Ovary (tissue), 7 donors: ENCODE measurements at regions not wholly inside any gene's neighbourhood (a gene's known extent, or its start where the extent isn't known, plus 50 kb on each side); places are given as distances from the start of the nearest gene placed in this dataset.

Experiments
- DNase-seq, 5 donors: peaks; one replicate each; pipeline ENCODE4 v3.0.0-alpha.2; 2019 to 2020
- H3K27ac ChIP-seq, 2 donors: fragments of 200-600 bp; one replicate each; pipeline versions ENCODE4 v1.5.1 to v1.8.0; 2019 to 2022
- H3K27me3 ChIP-seq: fragments of 200-600 bp; one replicate; pipeline ENCODE4 v1.8.0; 2022
- H3K36me3 ChIP-seq: fragments of 200-600 bp; sonication (generic); one replicate; pipeline ENCODE4 v1.5.1; 2019
- H3K4me1 ChIP-seq: one replicate; pipeline ENCODE4 v1.8.1; 2013; ENCODE audit warnings: mild to moderate bottlenecking, moderate library complexity; ENCODE audit not compliant: insufficient read depth
- H3K4me3 ChIP-seq: fragments of 200-600 bp; sonication (generic); one replicate; pipeline ENCODE4 v1.5.1; 2017
- H3K9me3 ChIP-seq, 2 donors: fragments of 200-600 bp in 1 of 2; sonication (generic) in 1 of 2; one replicate each; pipeline versions ENCODE4 v1.5.1 to v1.8.1; 2013 to 2019; ENCODE audit warnings: mild to moderate bottlenecking in 1 of 2, moderate library complexity in 1 of 2
- CTCF ChIP-seq, 3 donors: fragments of 450-650 bp in 2 of 3; fragments of 200-600 bp in 1 of 3; IDR thresholded peaks; one replicate each; pipeline versions ENCODE4 v1.5.1 to v1.8.0; 2016 to 2022; ENCODE audit warnings: antibody characterized with exemption in 3 of 3, mild to moderate bottlenecking in 1 of 3
- EP300 ChIP-seq: sonication (generic); formaldehyde crosslinking; IDR thresholded peaks from one replicate; pipeline ENCODE4 v1.6.1; 2017; ENCODE audit warnings: antibody characterized with exemption
- POLR2A ChIP-seq: fragments of 450-650 bp; IDR thresholded peaks from one replicate; pipeline ENCODE4 v1.6.1; 2017; ENCODE audit warnings: antibody characterized with exemption, mild to moderate bottlenecking, moderate library complexity
- WGBS, 3 donors: extraction: QIAGEN DNeasy Blood & Tissue Kit in 1 of 3; methylation state at CpG; one replicate each; pipeline versions ENCODE4 v1.1.5 to v1.1.7; 2013 to 2017; 5-methylcytosine and 5-hydroxymethylcytosine counted together
- intact Hi-C, 4 donors: fragments of 100-400 bp; cut with DNase I; formaldehyde crosslinking; loops; one replicate each; pipeline versions ENCODE4 v1.11.0 to v1.15.1; 2022 to 2023
- donor health status: DM: no; HTN: no; CAD: no; lungs with moderate emphysema.
- donor health status: DM: no; HTN: no; CAD: no.
- donor health status: Bipolar disorder and iron deficiency.
- donor health status: DM: no; HTN: no; CAD: no.
- donor health status: DM: yes; HTN: yes; CAD: no.

- intact Hi-C loops: no loop called here
- Histone ChIP-seq H3K27ac (no peak overlapping the region), H3K4me3 (peak overlapping the region; percentile 17), H3K36me3 (no peaks in the 10 kb centered on the region), H3K27me3 (no peaks in the 10 kb centered on the region), H3K9me3 (no peaks in the 10 kb centered on the region), H3K4me1 (peaks cover 1% of the 10 kb centered on the region)
- TF ChIP-seq POLR2A (no peak), EP300 (no peak), CTCF (IDR thresholded peaks at IDR 0.05) (no peak)
- DNase-seq: no peak
- 14 to 17% (median 15%) methylated on average over 5 of the region's 5 CpGs for WGBS, 3 donors
Measured at GRCh38 chr1:198937231-198938031, 298.6 kb downstream of the PTPRC start.

- Histone ChIP-seq H3K9me3 (no peaks in the 10 kb centered on the region), H3K4me3 (no peak overlapping the region), H3K27me3 (no peaks in the 10 kb centered on the region), H3K4me1 (peaks cover 1% of the 10 kb centered on the region), H3K36me3 (no peaks in the 10 kb centered on the region), H3K27ac (no peak overlapping the region)
- no peak for TF ChIP-seq EP300
- no peak for TF ChIP-seq POLR2A
- DNase-seq: no peak
- intact Hi-C loops: no loop called here
- 94 to 95% (median 95%) methylated on average over 3 of the region's 3 CpGs for WGBS, 3 donors
Measured at GRCh38 chr1:198939286-198939685, 300.4 kb downstream of the PTPRC start.

- H3K4me1 ChIP-seq: peaks cover 1% of the 10 kb centered on the region
- 91 to 98% (median 97%) methylated on average over 5 of the region's 5 CpGs for WGBS, 3 donors
- DNase-seq: no peak
- H3K4me3 ChIP-seq: no peak overlapping the region
- no peak overlapping the region for H3K27ac ChIP-seq
- H3K9me3 ChIP-seq: no peaks in the 10 kb centered on the region
- no peaks in the 10 kb centered on the region for H3K27me3 ChIP-seq
- TF ChIP-seq CTCF (IDR thresholded peaks at IDR 0.05) (no peak), EP300 (no peak), POLR2A (no peak)
- H3K36me3 ChIP-seq: no peaks in the 10 kb centered on the region
- intact Hi-C loops: no loop called here
Measured at GRCh38 chr1:198939956-198940355, 301.1 kb downstream of the PTPRC start.

GRCh38 chr1:198942466-198942865, 303.6 kb downstream of the PTPRC start:
- intact Hi-C loops: no loop called here
- no peaks in the 10 kb centered on the region for H3K27me3 ChIP-seq
- no peaks in the 10 kb centered on the region for H3K4me1 ChIP-seq
- H3K36me3 ChIP-seq: no peaks in the 10 kb centered on the region
- TF ChIP-seq CTCF (IDR thresholded peaks at IDR 0.05) (no peak), POLR2A (no peak), EP300 (no peak)
- no peak overlapping the region for H3K4me3 ChIP-seq
- H3K27ac ChIP-seq: no peak overlapping the region
- no peaks in the 10 kb centered on the region for H3K9me3 ChIP-seq
- DNase-seq: no peak
- 86 to 91% (median 90%) methylated on average over 4 of the region's 4 CpGs for WGBS, 3 donors

- TF ChIP-seq EP300: no peak
- TF ChIP-seq POLR2A: no peak
- TF ChIP-seq CTCF (IDR thresholded peaks at IDR 0.05): no peak
- H3K27ac ChIP-seq: no peak overlapping the region
- intact Hi-C loops: no loop called here
- no peaks in the 10 kb centered on the region for H3K36me3 ChIP-seq
- DNase-seq: no peak
- H3K9me3 ChIP-seq: no peaks in the 10 kb centered on the region
- H3K4me1 ChIP-seq: no peaks in the 10 kb centered on the region
- H3K27me3 ChIP-seq: no peaks in the 10 kb centered on the region
- WGBS, 3 donors: 77 to 84% (median 80%) methylated on average over 3 of the region's 3 CpGs
- H3K4me3 ChIP-seq: no peak overlapping the region
Measured at GRCh38 chr1:198943484-198944187, 304.8 kb downstream of the PTPRC start.
